ENCODE measurements at regions not wholly inside any gene's neighbourhood (a gene's known extent, or its start where the extent isn't known, plus 50 kb on each side); places are given as distances from the start of the nearest gene placed in this dataset.
"Not testable (repeated sequence)": the region's sequence is repeated elsewhere in the genome, so short reads cannot be mapped to it uniquely, and the experiment has no call there.

GRCh38 chr22:22697377-22698117 lies 53.1 kb downstream of the GGTLC2 start:
- no peaks in the 10 kb centered on the region for H3K9me3 ChIP-seq (ENCODE audit: control insufficient read depth, insufficient read depth, low read length)
- H3K27ac ChIP-seq (ENCODE audit: low read depth, low read length) = no peak overlapping the region
- H3K27me3 ChIP-seq (ENCODE audit: control insufficient read depth, insufficient read depth, low read length) = peaks cover 73% of the 10 kb centered on the region
- no peaks in the 10 kb centered on the region for H3K36me3 ChIP-seq (ENCODE audit: control insufficient read depth, insufficient read depth, low read length)
- H3K4me1 ChIP-seq (ENCODE audit: control insufficient read depth, insufficient read depth, low read length) = no peaks in the 10 kb centered on the region
- H3K9ac ChIP-seq (ENCODE audit: low read depth, low read length) = no peak overlapping the region
- H3K4me3 ChIP-seq (ENCODE audit: low read depth, low read length) = no peak overlapping the region

GRCh38 chr22:22698263-22698750 lies 53.9 kb downstream of the GGTLC2 start:
- no peaks in the 10 kb centered on the region for H3K9me3 ChIP-seq (ENCODE audit: control insufficient read depth, insufficient read depth, low read length)
- H3K27ac ChIP-seq (ENCODE audit: low read depth, low read length) = no peak overlapping the region
- peaks cover 74% of the 10 kb centered on the region for H3K27me3 ChIP-seq (ENCODE audit: control insufficient read depth, insufficient read depth, low read length)
- no peak overlapping the region for H3K4me3 ChIP-seq (ENCODE audit: low read depth, low read length)
- no peaks in the 10 kb centered on the region for H3K36me3 ChIP-seq (ENCODE audit: control insufficient read depth, insufficient read depth, low read length)
- no peaks in the 10 kb centered on the region for H3K4me1 ChIP-seq (ENCODE audit: control insufficient read depth, insufficient read depth, low read length)
- no peak overlapping the region for H3K9ac ChIP-seq (ENCODE audit: low read depth, low read length)

- Histone ChIP-seq H3K9ac (ENCODE audit: low read depth, low read length) (no peak overlapping the region), H3K27ac (ENCODE audit: low read depth, low read length) (no peak overlapping the region), H3K4me3 (ENCODE audit: low read depth, low read length) (no peak overlapping the region), H3K9me3 (ENCODE audit: control insufficient read depth, insufficient read depth, low read length) (no peaks in the 10 kb centered on the region), H3K36me3 (ENCODE audit: control insufficient read depth, insufficient read depth, low read length) (no peaks in the 10 kb centered on the region), H3K27me3 (ENCODE audit: control insufficient read depth, insufficient read depth, low read length) (peaks cover 74% of the 10 kb centered on the region), H3K4me1 (ENCODE audit: control insufficient read depth, insufficient read depth, low read length) (no peaks in the 10 kb centered on the region)
These were observed 56.2 kb downstream of the GGTLC2 start for GRCh38 chr22:22700631-22701030.

- H3K9ac ChIP-seq (ENCODE audit: low read depth, low read length); H3K4me3 ChIP-seq (ENCODE audit: low read depth, low read length); H3K36me3 ChIP-seq (ENCODE audit: control insufficient read depth, insufficient read depth, low read length); H3K27ac ChIP-seq (ENCODE audit: low read depth, low read length); H3K4me1 ChIP-seq (ENCODE audit: control insufficient read depth, insufficient read depth, low read length); H3K9me3 ChIP-seq (ENCODE audit: control insufficient read depth, insufficient read depth, low read length): not testable (repeated sequence)
- H3K27me3 ChIP-seq (ENCODE audit: control insufficient read depth, insufficient read depth, low read length) = peaks cover 77% of the 10 kb centered on the region
These were observed 57.1 kb downstream of the GGTLC2 start for GRCh38 chr22:22701557-22701956.

- no peaks in the 10 kb centered on the region for H3K4me1 ChIP-seq (ENCODE audit: control insufficient read depth, insufficient read depth, low read length)
- peaks cover 83% of the 10 kb centered on the region for H3K27me3 ChIP-seq (ENCODE audit: control insufficient read depth, insufficient read depth, low read length)
- no peak overlapping the region for H3K4me3 ChIP-seq (ENCODE audit: low read depth, low read length)
- H3K27ac ChIP-seq (ENCODE audit: low read depth, low read length) = no peak overlapping the region
- H3K9me3 ChIP-seq (ENCODE audit: control insufficient read depth, insufficient read depth, low read length) = no peaks in the 10 kb centered on the region
- no peaks in the 10 kb centered on the region for H3K36me3 ChIP-seq (ENCODE audit: control insufficient read depth, insufficient read depth, low read length)
- H3K9ac ChIP-seq (ENCODE audit: low read depth, low read length) = no peak overlapping the region
These were observed 58.1 kb downstream of the GGTLC2 start for GRCh38 chr22:22702237-22703202.

GRCh38 chr22:22703203-22703570 lies 58.8 kb downstream of the GGTLC2 start:
- H3K4me1 ChIP-seq (ENCODE audit: control insufficient read depth, insufficient read depth, low read length) = no peaks in the 10 kb centered on the region
- no peaks in the 10 kb centered on the region for H3K36me3 ChIP-seq (ENCODE audit: control insufficient read depth, insufficient read depth, low read length)
- H3K9me3 ChIP-seq (ENCODE audit: control insufficient read depth, insufficient read depth, low read length) = no peaks in the 10 kb centered on the region
- H3K27ac ChIP-seq (ENCODE audit: low read depth, low read length) = no peak overlapping the region
- peaks cover 88% of the 10 kb centered on the region for H3K27me3 ChIP-seq (ENCODE audit: control insufficient read depth, insufficient read depth, low read length)
- no peak overlapping the region for H3K4me3 ChIP-seq (ENCODE audit: low read depth, low read length)
- no peak overlapping the region for H3K9ac ChIP-seq (ENCODE audit: low read depth, low read length)

- no peaks in the 10 kb centered on the region for H3K9me3 ChIP-seq (ENCODE audit: control insufficient read depth, insufficient read depth, low read length)
- H3K4me3 ChIP-seq (ENCODE audit: low read depth, low read length) = no peak overlapping the region
- no peaks in the 10 kb centered on the region for H3K4me1 ChIP-seq (ENCODE audit: control insufficient read depth, insufficient read depth, low read length)
- no peak overlapping the region for H3K9ac ChIP-seq (ENCODE audit: low read depth, low read length)
- H3K27me3 ChIP-seq (ENCODE audit: control insufficient read depth, insufficient read depth, low read length) = peaks cover 88% of the 10 kb centered on the region
- H3K36me3 ChIP-seq (ENCODE audit: control insufficient read depth, insufficient read depth, low read length) = no peaks in the 10 kb centered on the region
- no peak overlapping the region for H3K27ac ChIP-seq (ENCODE audit: low read depth, low read length)
These were observed 59.3 kb downstream of the GGTLC2 start for GRCh38 chr22:22703715-22704114.

- peaks cover 88% of the 10 kb centered on the region for H3K27me3 ChIP-seq (ENCODE audit: control insufficient read depth, insufficient read depth, low read length)
- no peak overlapping the region for H3K9ac ChIP-seq (ENCODE audit: low read depth, low read length)
- H3K9me3 ChIP-seq (ENCODE audit: control insufficient read depth, insufficient read depth, low read length) = no peaks in the 10 kb centered on the region
- H3K4me1 ChIP-seq (ENCODE audit: control insufficient read depth, insufficient read depth, low read length) = no peaks in the 10 kb centered on the region
- H3K27ac ChIP-seq (ENCODE audit: low read depth, low read length) = no peak overlapping the region
- no peak overlapping the region for H3K4me3 ChIP-seq (ENCODE audit: low read depth, low read length)
- H3K36me3 ChIP-seq (ENCODE audit: control insufficient read depth, insufficient read depth, low read length) = no peaks in the 10 kb centered on the region
These were observed 59.9 kb downstream of the GGTLC2 start for GRCh38 chr22:22704156-22704946.

GRCh38 chr22:22705328-22706100 lies 61.1 kb downstream of the GGTLC2 start:
- Histone ChIP-seq H3K27me3 (ENCODE audit: control insufficient read depth, insufficient read depth, low read length) (peaks cover 85% of the 10 kb centered on the region), H3K36me3 (ENCODE audit: control insufficient read depth, insufficient read depth, low read length) (no peaks in the 10 kb centered on the region), H3K4me3 (ENCODE audit: low read depth, low read length) (no peak overlapping the region), H3K9ac (ENCODE audit: low read depth, low read length) (no peak overlapping the region), H3K9me3 (ENCODE audit: control insufficient read depth, insufficient read depth, low read length) (no peaks in the 10 kb centered on the region), H3K4me1 (ENCODE audit: control insufficient read depth, insufficient read depth, low read length) (no peaks in the 10 kb centered on the region), H3K27ac (ENCODE audit: low read depth, low read length) (no peak overlapping the region)

- peaks cover 80% of the 10 kb centered on the region for H3K27me3 ChIP-seq (ENCODE audit: control insufficient read depth, insufficient read depth, low read length)
- no peak overlapping the region for H3K9ac ChIP-seq (ENCODE audit: low read depth, low read length)
- H3K36me3 ChIP-seq (ENCODE audit: control insufficient read depth, insufficient read depth, low read length) = no peaks in the 10 kb centered on the region
- no peak overlapping the region for H3K4me3 ChIP-seq (ENCODE audit: low read depth, low read length)
- H3K27ac ChIP-seq (ENCODE audit: low read depth, low read length) = no peak overlapping the region
- no peaks in the 10 kb centered on the region for H3K9me3 ChIP-seq (ENCODE audit: control insufficient read depth, insufficient read depth, low read length)
- H3K4me1 ChIP-seq (ENCODE audit: control insufficient read depth, insufficient read depth, low read length) = no peaks in the 10 kb centered on the region
These were observed 62.0 kb downstream of the GGTLC2 start for GRCh38 chr22:22706253-22706915.

Data from HUES48 (cell line).